Thoracic aorta (tissue), 2 donors: ENCODE measurements at regions not wholly inside any gene's neighbourhood (a gene's known extent, or its start where the extent isn't known, plus 50 kb on each side); places are given as distances from the start of the nearest gene placed in this dataset.

Experiments
- ATAC-seq: fragments of 150-250 bp; one replicate; pipeline ENCODE4 v1.8.0; 2017; ENCODE audit warnings: low read depth; ENCODE audit not compliant: insufficient number of reproducible peaks, low FRiP score
- DNase-seq: peaks from one replicate; pipeline ENCODE4 v3.0.0-alpha.2; 2020; ENCODE audit warnings: low spot score
- H3K27ac ChIP-seq, 2 donors: fragments of 200-600 bp; sonication (generic); 1 replicate in 1 of 2; 2 replicates in 1 of 2; pipeline ENCODE4 v1.5.1; 2016; ENCODE audit warnings: mild to moderate bottlenecking in 2 of 2, moderate library complexity in 2 of 2
- H3K27me3 ChIP-seq: fragments of 200-600 bp; sonication (generic); replicated peaks from 2 replicates; pipeline ENCODE4 v1.6.0; 2016; ENCODE audit warnings: mild to moderate bottlenecking; ENCODE audit not compliant: insufficient read depth
- H3K36me3 ChIP-seq: fragments of 200-600 bp; sonication (generic); one replicate; pipeline ENCODE4 v1.5.1; 2016
- H3K4me1 ChIP-seq, 2 donors: fragments of 200-600 bp; sonication (generic); 1 replicate in 1 of 2; 2 replicates in 1 of 2; pipeline versions ENCODE4 v1.5.1 to v1.6.0; 2016; ENCODE audit warnings: low read depth in 2 of 2, mild to moderate bottlenecking in 1 of 2; ENCODE audit not compliant: control insufficient read depth in 1 of 2
- H3K4me3 ChIP-seq: fragments of 200-600 bp; sonication (generic); 2 replicates; pipeline ENCODE4 v1.5.1; 2016; ENCODE audit warnings: mild to moderate bottlenecking
- H3K9me3 ChIP-seq: fragments of 200-600 bp; sonication (generic); 2 replicates; pipeline ENCODE4 v1.5.1; 2016
- CTCF ChIP-seq: fragments of 200-600 bp; sonication (generic); IDR thresholded peaks from one replicate; pipeline ENCODE4 v1.5.1; 2019; ENCODE audit warnings: antibody characterized with exemption

- no peak for TF ChIP-seq CTCF
- Histone ChIP-seq H3K27ac (no peak overlapping the region), H3K4me3 (no peak overlapping the region), H3K36me3 (no peaks in the 10 kb centered on the region), H3K9me3 (no peaks in the 10 kb centered on the region), H3K27me3 (no peaks in the 10 kb centered on the region), H3K4me1 (no peaks in the 10 kb centered on the region)
- ATAC-seq (no peak), DNase-seq (no peak)
These were observed 218.1 kb upstream of the SATB1 start for GRCh38 chr3:18643281-18643680.

- no peak for DNase-seq
- H3K4me3 ChIP-seq = no peak overlapping the region
- H3K36me3 ChIP-seq = no peaks in the 10 kb centered on the region
- H3K9me3 ChIP-seq = no peaks in the 10 kb centered on the region
- no peak for TF ChIP-seq CTCF
- H3K27me3 ChIP-seq = no peaks in the 10 kb centered on the region
- no peak overlapping the region for H3K27ac ChIP-seq
- no peak for ATAC-seq
- H3K4me1 ChIP-seq = no peaks in the 10 kb centered on the region
These were observed 216.8 kb upstream of the SATB1 start for GRCh38 chr3:18641916-18642315.

GRCh38 chr3:18635215-18635614 lies 210.1 kb upstream of the SATB1 start:
- no peaks in the 10 kb centered on the region for H3K36me3 ChIP-seq
- H3K27ac ChIP-seq = no peak overlapping the region
- no peaks in the 10 kb centered on the region for H3K9me3 ChIP-seq
- no peak overlapping the region for H3K4me3 ChIP-seq
- no peak for TF ChIP-seq CTCF
- ATAC-seq (no peak), DNase-seq (no peak)
- no peaks in the 10 kb centered on the region for H3K27me3 ChIP-seq
- H3K4me1 ChIP-seq = no peaks in the 10 kb centered on the region

GRCh38 chr3:18634461-18634860 lies 209.3 kb upstream of the SATB1 start:
- no peaks in the 10 kb centered on the region for H3K36me3 ChIP-seq
- no peaks in the 10 kb centered on the region for H3K9me3 ChIP-seq
- H3K4me3 ChIP-seq = no peak overlapping the region
- no peaks in the 10 kb centered on the region for H3K4me1 ChIP-seq
- H3K27me3 ChIP-seq = no peaks in the 10 kb centered on the region
- no peak for ATAC-seq
- no peak for DNase-seq
- TF ChIP-seq CTCF = no peak
- no peak overlapping the region for H3K27ac ChIP-seq

GRCh38 chr3:18633002-18633401 lies 207.9 kb upstream of the SATB1 start:
- Histone ChIP-seq H3K9me3 (no peaks in the 10 kb centered on the region), H3K4me1 (no peaks in the 10 kb centered on the region), H3K36me3 (no peaks in the 10 kb centered on the region), H3K27me3 (no peaks in the 10 kb centered on the region), H3K27ac (no peak overlapping the region), H3K4me3 (no peak overlapping the region)
- ATAC-seq = no peak
- no peak for DNase-seq
- TF ChIP-seq CTCF = no peak
